ENCODE measurements at regions not wholly inside any gene's neighbourhood (a gene's known extent, or its start where the extent isn't known, plus 50 kb on each side); places are given as distances from the start of the nearest gene placed in this dataset.

GRCh38 chr17:77409282-77410161 is 268.8 kb downstream of the SEC14L1 start:
- TF ChIP-seq CTCF (IDR thresholded peaks at IDR 0.05; ENCODE audit: insufficient read depth, low read length, poor library complexity, severe bottlenecking) = no peak
- H3K36me3 ChIP-seq (ENCODE audit: control insufficient read depth, insufficient read depth, low read length) = peaks cover 2% of the 10 kb centered on the region
- H3K27me3 ChIP-seq (replicated peaks; ENCODE audit: control insufficient read depth, insufficient read depth, low read length) = no peaks in the 10 kb centered on the region
- DNase-seq (ENCODE audit: extremely low read depth, insufficient read length) = no peak
- H3K4me3 ChIP-seq (replicated peaks; ENCODE audit: low read depth, low read length) = no peak overlapping the region

GRCh38 chr17:77410470-77410869 is 269.7 kb downstream of the SEC14L1 start:
- no peak for DNase-seq (ENCODE audit: extremely low read depth, insufficient read length)
- Histone ChIP-seq H3K4me3 (replicated peaks; ENCODE audit: low read depth, low read length) (no peak overlapping the region), H3K27me3 (replicated peaks; ENCODE audit: control insufficient read depth, insufficient read depth, low read length) (no peaks in the 10 kb centered on the region), H3K36me3 (ENCODE audit: control insufficient read depth, insufficient read depth, low read length) (peaks cover 2% of the 10 kb centered on the region)
- TF ChIP-seq CTCF (IDR thresholded peaks at IDR 0.05; ENCODE audit: insufficient read depth, low read length, poor library complexity, severe bottlenecking) = no peak

GRCh38 chr17:77414811-77415400 is 274.1 kb downstream of the SEC14L1 start:
- H3K27me3 ChIP-seq (replicated peaks; ENCODE audit: control insufficient read depth, insufficient read depth, low read length) = no peaks in the 10 kb centered on the region
- TF ChIP-seq CTCF (IDR thresholded peaks at IDR 0.05; ENCODE audit: insufficient read depth, low read length, poor library complexity, severe bottlenecking) = no peak
- no peaks in the 10 kb centered on the region; the same call in none of the 2 replicates for H3K36me3 ChIP-seq (ENCODE audit: control insufficient read depth, insufficient read depth, low read length)
- no peak for DNase-seq (ENCODE audit: extremely low read depth, insufficient read length)
- H3K4me3 ChIP-seq (replicated peaks; ENCODE audit: low read depth, low read length) = no peak overlapping the region

- H3K27me3 ChIP-seq (replicated peaks; ENCODE audit: control insufficient read depth, insufficient read depth, low read length) = no peaks in the 10 kb centered on the region
- DNase-seq (ENCODE audit: extremely low read depth, insufficient read length) = no peak
- H3K36me3 ChIP-seq (ENCODE audit: control insufficient read depth, insufficient read depth, low read length) = no peaks in the 10 kb centered on the region; the same call in none of the 2 replicates
- TF ChIP-seq CTCF (IDR thresholded peaks at IDR 0.05; ENCODE audit: insufficient read depth, low read length, poor library complexity, severe bottlenecking) = no peak
- H3K4me3 ChIP-seq (replicated peaks; ENCODE audit: low read depth, low read length) = no peak overlapping the region
These were observed 275.4 kb downstream of the SEC14L1 start for GRCh38 chr17:77416105-77416713.

- H3K36me3 ChIP-seq (ENCODE audit: control insufficient read depth, insufficient read depth, low read length) = no peaks in the 10 kb centered on the region; the same call in none of the 2 replicates
- no peak overlapping the region for H3K4me3 ChIP-seq (replicated peaks; ENCODE audit: low read depth, low read length)
- DNase-seq (ENCODE audit: extremely low read depth, insufficient read length) = no peak
- TF ChIP-seq CTCF (IDR thresholded peaks at IDR 0.05; ENCODE audit: insufficient read depth, low read length, poor library complexity, severe bottlenecking) = no peak
- no peaks in the 10 kb centered on the region for H3K27me3 ChIP-seq (replicated peaks; ENCODE audit: control insufficient read depth, insufficient read depth, low read length)
These were observed 276.8 kb downstream of the SEC14L1 start for GRCh38 chr17:77417575-77417974.

Measured in GM06990 (cell line).